ENCODE measurements at regions not wholly inside any gene's neighbourhood (a gene's known extent, or its start where the extent isn't known, plus 50 kb on each side); places are given as distances from the start of the nearest gene placed in this dataset.

- FAIRE-seq (no peak), DNase-seq (ENCODE audit: insufficient read length, low spot score) (no peak)
Observed at GRCh38 chr3:144041960-144042556, 70.4 kb downstream of the DIPK2A start.

DNA sequence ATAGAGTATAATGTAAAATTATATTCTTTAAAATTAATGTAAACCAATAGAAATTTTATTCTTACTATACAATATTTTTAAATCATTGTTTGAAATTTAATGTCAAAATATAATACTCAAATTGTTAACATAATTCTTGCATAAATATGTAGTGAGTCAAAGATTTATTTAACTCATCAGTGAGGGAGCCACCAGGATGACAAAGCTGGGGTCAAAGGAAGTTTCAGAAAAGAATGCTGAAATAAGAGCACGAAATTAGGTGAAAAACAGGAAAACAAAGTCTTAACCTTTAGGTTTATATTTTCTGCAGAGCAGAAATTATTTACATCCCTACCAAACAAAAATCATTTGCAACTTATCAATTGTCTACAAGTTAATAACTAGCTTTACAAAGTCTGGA lies 74.1 kb downstream of the DIPK2A start:
- FAIRE-seq (no peak), DNase-seq (ENCODE audit: insufficient read length, low spot score) (no peak)
- TF ChIP-seq POLR2A (IDR thresholded peaks at IDR 0.05; ENCODE audit: low read depth, low read length) = no peak
- TF ChIP-seq POU2F2 (IDR thresholded peaks at IDR 0.05; ENCODE audit: low read depth, low read length) = no peak
- TF ChIP-seq PAX5 (IDR thresholded peaks at IDR 0.05; ENCODE audit: insufficient read depth, low read length, severe bottlenecking) = no peak
- no peak for TF ChIP-seq TAF1 (IDR thresholded peaks at IDR 0.05; ENCODE audit: low read depth, low read length)
- no peak for TF ChIP-seq POLR2AphosphoS5 (IDR thresholded peaks at IDR 0.05; ENCODE audit: low read depth, low read length)
- TF ChIP-seq SPI1 (IDR thresholded peaks at IDR 0.05; ENCODE audit: low read depth, low read length) = no peak

More at GRCh38 chr3:144041960-144042556, 70.4 kb downstream of the DIPK2A start:
- TF ChIP-seq POLR2A (IDR thresholded peaks at IDR 0.05; ENCODE audit: low read depth, low read length) (no peak), POLR2AphosphoS5 (IDR thresholded peaks at IDR 0.05; ENCODE audit: low read depth, low read length) (no peak), TAF1 (IDR thresholded peaks at IDR 0.05; ENCODE audit: low read depth, low read length) (no peak), PAX5 (IDR thresholded peaks at IDR 0.05; ENCODE audit: insufficient read depth, low read length, severe bottlenecking) (no peak), SPI1 (IDR thresholded peaks at IDR 0.05; ENCODE audit: low read depth, low read length) (no peak), POU2F2 (IDR thresholded peaks at IDR 0.05; ENCODE audit: low read depth, low read length) (no peak)

GRCh38 chr3:144049374-144049773 lies 77.8 kb downstream of the DIPK2A start:
- DNase-seq (ENCODE audit: insufficient read length, low spot score) (no peak), FAIRE-seq (no peak)
- TF ChIP-seq POU2F2 (IDR thresholded peaks at IDR 0.05; ENCODE audit: low read depth, low read length) (no peak), PAX5 (IDR thresholded peaks at IDR 0.05; ENCODE audit: insufficient read depth, low read length, severe bottlenecking) (no peak), TAF1 (IDR thresholded peaks at IDR 0.05; ENCODE audit: low read depth, low read length) (no peak), POLR2AphosphoS5 (IDR thresholded peaks at IDR 0.05; ENCODE audit: low read depth, low read length) (no peak), POLR2A (IDR thresholded peaks at IDR 0.05; ENCODE audit: low read depth, low read length) (no peak), SPI1 (IDR thresholded peaks at IDR 0.05; ENCODE audit: low read depth, low read length) (no peak)

- FAIRE-seq = no peak
- no peak for DNase-seq (ENCODE audit: insufficient read length, low spot score)
- TF ChIP-seq SPI1 (IDR thresholded peaks at IDR 0.05; ENCODE audit: low read depth, low read length) (no peak), POLR2A (IDR thresholded peaks at IDR 0.05; ENCODE audit: low read depth, low read length) (no peak), PAX5 (IDR thresholded peaks at IDR 0.05; ENCODE audit: insufficient read depth, low read length, severe bottlenecking) (no peak), TAF1 (IDR thresholded peaks at IDR 0.05; ENCODE audit: low read depth, low read length) (no peak), POLR2AphosphoS5 (IDR thresholded peaks at IDR 0.05; ENCODE audit: low read depth, low read length) (no peak), POU2F2 (IDR thresholded peaks at IDR 0.05; ENCODE audit: low read depth, low read length) (no peak)
Observed at GRCh38 chr3:144051211-144051610, 79.6 kb downstream of the DIPK2A start.

- DNase-seq (ENCODE audit: insufficient read length, low spot score) (no peak), FAIRE-seq (no peak)
- TF ChIP-seq POLR2A (IDR thresholded peaks at IDR 0.05; ENCODE audit: low read depth, low read length) = no peak
- TF ChIP-seq PAX5 (IDR thresholded peaks at IDR 0.05; ENCODE audit: insufficient read depth, low read length, severe bottlenecking) = no peak
- TF ChIP-seq TAF1 (IDR thresholded peaks at IDR 0.05; ENCODE audit: low read depth, low read length) = no peak
- no peak for TF ChIP-seq POU2F2 (IDR thresholded peaks at IDR 0.05; ENCODE audit: low read depth, low read length)
Observed at GRCh38 chr3:144052275-144052674, 80.7 kb downstream of the DIPK2A start.

DNA sequence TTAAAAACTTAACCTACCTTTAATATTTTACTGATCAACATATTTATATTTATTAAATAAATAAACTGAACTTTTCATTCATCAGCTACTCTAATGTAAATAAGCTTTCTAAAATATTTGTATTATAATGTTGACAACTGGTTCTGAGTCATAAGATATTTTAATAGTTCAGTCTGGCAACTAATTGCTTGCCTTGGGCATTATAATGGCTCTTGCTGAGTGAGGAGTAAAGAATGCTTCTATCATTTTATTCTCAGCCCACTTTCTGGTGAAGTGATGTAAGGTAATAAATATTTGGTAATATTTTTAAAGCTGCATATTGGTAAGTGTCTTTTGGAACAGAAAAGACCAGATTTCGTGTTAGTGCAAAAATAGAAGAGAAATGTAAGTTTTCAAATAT lies 81.5 kb downstream of the DIPK2A start:
- DNase-seq (ENCODE audit: insufficient read length, low spot score) = no peak
- no peak for FAIRE-seq
- TF ChIP-seq POU2F2 (IDR thresholded peaks at IDR 0.05; ENCODE audit: low read depth, low read length) (no peak), POLR2AphosphoS5 (IDR thresholded peaks at IDR 0.05; ENCODE audit: low read depth, low read length) (no peak), POLR2A (IDR thresholded peaks at IDR 0.05; ENCODE audit: low read depth, low read length) (no peak), SPI1 (IDR thresholded peaks at IDR 0.05; ENCODE audit: low read depth, low read length) (no peak), TAF1 (IDR thresholded peaks at IDR 0.05; ENCODE audit: low read depth, low read length) (no peak), PAX5 (IDR thresholded peaks at IDR 0.05; ENCODE audit: insufficient read depth, low read length, severe bottlenecking) (no peak)

DNA sequence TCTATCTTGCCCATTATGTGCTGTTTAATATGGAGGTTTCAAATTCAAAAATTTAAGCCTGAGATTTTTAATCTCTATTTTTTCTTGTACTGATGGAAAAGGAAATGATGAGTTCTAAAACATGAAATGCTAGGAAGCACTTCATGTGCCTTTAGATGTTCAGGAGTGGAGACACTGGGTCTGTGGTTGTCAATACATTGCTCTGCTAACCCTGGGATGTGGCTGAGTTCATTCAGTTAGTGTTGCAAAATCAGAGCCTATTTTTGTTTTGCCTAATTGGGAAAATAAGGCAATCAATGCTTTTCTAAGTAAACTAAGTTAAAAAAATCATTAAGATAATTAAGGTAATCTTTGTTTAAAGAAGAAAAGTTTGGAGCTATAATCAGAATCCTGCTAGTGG lies 83.1 kb downstream of the DIPK2A start:
- DNase-seq (ENCODE audit: insufficient read length, low spot score) (no peak), FAIRE-seq (no peak)
- TF ChIP-seq PAX5 (IDR thresholded peaks at IDR 0.05; ENCODE audit: insufficient read depth, low read length, severe bottlenecking) = no peak
- no peak for TF ChIP-seq POLR2A (IDR thresholded peaks at IDR 0.05; ENCODE audit: low read depth, low read length)

- TF ChIP-seq POLR2AphosphoS5 (IDR thresholded peaks at IDR 0.05; ENCODE audit: low read depth, low read length) (no peak), POLR2A (IDR thresholded peaks at IDR 0.05; ENCODE audit: low read depth, low read length) (no peak), SPI1 (IDR thresholded peaks at IDR 0.05; ENCODE audit: low read depth, low read length) (no peak), POU2F2 (IDR thresholded peaks at IDR 0.05; ENCODE audit: low read depth, low read length) (no peak), TAF1 (IDR thresholded peaks at IDR 0.05; ENCODE audit: low read depth, low read length) (no peak), PAX5 (IDR thresholded peaks at IDR 0.05; ENCODE audit: insufficient read depth, low read length, severe bottlenecking) (no peak)
- DNase-seq (ENCODE audit: insufficient read length, low spot score) (no peak), FAIRE-seq (no peak)
Observed at GRCh38 chr3:144055604-144056003, 84.0 kb downstream of the DIPK2A start.

DNA sequence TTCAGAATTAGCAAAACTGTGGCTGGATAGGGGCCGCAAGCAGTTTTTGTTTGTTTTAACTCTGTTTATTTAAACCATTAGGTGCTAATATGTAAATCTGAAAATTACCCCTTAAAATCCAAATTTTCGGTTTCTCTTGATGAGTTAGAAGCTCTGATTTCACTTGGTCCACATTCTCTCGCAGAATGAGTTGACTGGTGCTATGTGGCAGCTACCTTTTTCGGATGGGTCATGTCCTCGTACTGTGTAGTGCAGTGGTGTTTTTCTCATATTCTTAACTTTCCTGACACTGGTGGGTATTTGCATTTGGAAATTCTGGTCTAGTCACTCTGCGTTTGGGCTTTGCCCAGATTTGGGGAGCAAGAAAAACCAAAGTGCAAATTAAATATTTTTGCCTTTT lies 87.1 kb downstream of the DIPK2A start:
- no peak for FAIRE-seq
- TF ChIP-seq POLR2A (IDR thresholded peaks at IDR 0.05; ENCODE audit: low read depth, low read length) (no peak), PAX5 (IDR thresholded peaks at IDR 0.05; ENCODE audit: insufficient read depth, low read length, severe bottlenecking) (no peak), TAF1 (IDR thresholded peaks at IDR 0.05; ENCODE audit: low read depth, low read length) (no peak)

DNA sequence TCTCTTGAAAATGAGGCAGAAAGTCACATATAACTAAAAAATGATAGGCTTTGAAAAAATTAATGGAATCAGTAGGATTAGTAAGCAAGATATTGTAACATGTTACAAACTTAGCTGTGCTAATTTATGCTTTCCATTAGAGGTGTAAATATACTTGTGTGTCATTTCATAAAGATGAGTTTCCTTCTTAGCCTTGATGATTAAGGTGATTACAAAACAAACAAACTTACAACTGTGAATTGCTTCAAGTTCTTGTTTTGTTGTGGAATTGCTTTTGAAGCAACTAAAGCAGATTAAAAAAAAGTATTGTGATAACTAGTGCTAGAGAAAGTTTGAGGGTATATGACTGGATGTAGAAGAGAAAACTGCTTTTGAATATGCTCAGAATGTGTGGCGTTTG lies 87.9 kb downstream of the DIPK2A start:
- no peak for DNase-seq (ENCODE audit: insufficient read length, low spot score)
- no peak for FAIRE-seq
- TF ChIP-seq TAF1 (IDR thresholded peaks at IDR 0.05; ENCODE audit: low read depth, low read length) (no peak), PAX5 (IDR thresholded peaks at IDR 0.05; ENCODE audit: insufficient read depth, low read length, severe bottlenecking) (no peak), POLR2AphosphoS5 (IDR thresholded peaks at IDR 0.05; ENCODE audit: low read depth, low read length) (no peak), POLR2A (IDR thresholded peaks at IDR 0.05; ENCODE audit: low read depth, low read length) (no peak), SPI1 (IDR thresholded peaks at IDR 0.05; ENCODE audit: low read depth, low read length) (no peak), POU2F2 (IDR thresholded peaks at IDR 0.05; ENCODE audit: low read depth, low read length) (no peak)

More for the DNA sequence above, 87.1 kb downstream of the DIPK2A start:
- no peak for DNase-seq (ENCODE audit: insufficient read length, low spot score)

Data from GM12891 (cell line).